Panc1 (cell line): ENCODE measurements at regions not wholly inside any gene's neighbourhood (a gene's known extent, or its start where the extent isn't known, plus 50 kb on each side); places are given as distances from the start of the nearest gene placed in this dataset.

Experiments used
- CTCF ChIP-seq: fragments of 450-650 bp; IDR thresholded peaks from 2 replicates; pipeline ENCODE4 v1.5.1; 2017; ENCODE audit warnings: mild to moderate bottlenecking
- POLR2AphosphoS5 ChIP-seq: IDR thresholded peaks from 2 replicates; pipeline ENCODE4 v1.6.1; 2012; ENCODE audit warnings: mild to moderate bottlenecking, low read depth, low read length, moderate library complexity
- TF ChIP-seq, protein P1 (sequence below), 2 experiments: IDR thresholded peaks; 2 replicates each; pipeline ENCODE4 v1.6.1; 2011 to 2012; ENCODE audit warnings: low read depth in 2 of 2, control low read depth in 1 of 2, low read length in 1 of 2, mild to moderate bottlenecking in 1 of 2, moderate library complexity in 1 of 2; ENCODE audit not compliant: insufficient read depth in 1 of 2

- no peak for TF ChIP-seq CTCF
- TF ChIP-seq, protein P1, sequence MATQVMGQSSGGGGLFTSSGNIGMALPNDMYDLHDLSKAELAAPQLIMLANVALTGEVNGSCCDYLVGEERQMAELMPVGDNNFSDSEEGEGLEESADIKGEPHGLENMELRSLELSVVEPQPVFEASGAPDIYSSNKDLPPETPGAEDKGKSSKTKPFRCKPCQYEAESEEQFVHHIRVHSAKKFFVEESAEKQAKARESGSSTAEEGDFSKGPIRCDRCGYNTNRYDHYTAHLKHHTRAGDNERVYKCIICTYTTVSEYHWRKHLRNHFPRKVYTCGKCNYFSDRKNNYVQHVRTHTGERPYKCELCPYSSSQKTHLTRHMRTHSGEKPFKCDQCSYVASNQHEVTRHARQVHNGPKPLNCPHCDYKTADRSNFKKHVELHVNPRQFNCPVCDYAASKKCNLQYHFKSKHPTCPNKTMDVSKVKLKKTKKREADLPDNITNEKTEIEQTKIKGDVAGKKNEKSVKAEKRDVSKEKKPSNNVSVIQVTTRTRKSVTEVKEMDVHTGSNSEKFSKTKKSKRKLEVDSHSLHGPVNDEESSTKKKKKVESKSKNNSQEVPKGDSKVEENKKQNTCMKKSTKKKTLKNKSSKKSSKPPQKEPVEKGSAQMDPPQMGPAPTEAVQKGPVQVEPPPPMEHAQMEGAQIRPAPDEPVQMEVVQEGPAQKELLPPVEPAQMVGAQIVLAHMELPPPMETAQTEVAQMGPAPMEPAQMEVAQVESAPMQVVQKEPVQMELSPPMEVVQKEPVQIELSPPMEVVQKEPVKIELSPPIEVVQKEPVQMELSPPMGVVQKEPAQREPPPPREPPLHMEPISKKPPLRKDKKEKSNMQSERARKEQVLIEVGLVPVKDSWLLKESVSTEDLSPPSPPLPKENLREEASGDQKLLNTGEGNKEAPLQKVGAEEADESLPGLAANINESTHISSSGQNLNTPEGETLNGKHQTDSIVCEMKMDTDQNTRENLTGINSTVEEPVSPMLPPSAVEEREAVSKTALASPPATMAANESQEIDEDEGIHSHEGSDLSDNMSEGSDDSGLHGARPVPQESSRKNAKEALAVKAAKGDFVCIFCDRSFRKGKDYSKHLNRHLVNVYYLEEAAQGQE (IDR thresholded peaks at IDR 0.05; ENCODE audit: insufficient read depth in 1 of 2, low read depth in 2 of 2, low read length in 1 of 2) = no peak
- TF ChIP-seq POLR2AphosphoS5 = no peak
Observed at GRCh38 chr4:114538012-114538617, 60.5 kb upstream of the UGT8 start.
